GM21576 (cell line): ENCODE measurements at regions not wholly inside any gene's neighbourhood (a gene's known extent, or its start where the extent isn't known, plus 50 kb on each side); places are given as distances from the start of the nearest gene placed in this dataset.
"Not testable (repeated sequence)": the region's sequence is repeated elsewhere in the genome, so short reads cannot be mapped to it uniquely, and the experiment has no call there.

Experiments
- ATAC-seq: cut with Tn5 transposase; IDR thresholded peaks from one replicate; pipeline ENCODE4 v1.9.1; 2021; ENCODE audit warnings: mild to moderate bottlenecking, moderate library complexity; ENCODE audit not compliant: unreplicated experiment

DNA sequence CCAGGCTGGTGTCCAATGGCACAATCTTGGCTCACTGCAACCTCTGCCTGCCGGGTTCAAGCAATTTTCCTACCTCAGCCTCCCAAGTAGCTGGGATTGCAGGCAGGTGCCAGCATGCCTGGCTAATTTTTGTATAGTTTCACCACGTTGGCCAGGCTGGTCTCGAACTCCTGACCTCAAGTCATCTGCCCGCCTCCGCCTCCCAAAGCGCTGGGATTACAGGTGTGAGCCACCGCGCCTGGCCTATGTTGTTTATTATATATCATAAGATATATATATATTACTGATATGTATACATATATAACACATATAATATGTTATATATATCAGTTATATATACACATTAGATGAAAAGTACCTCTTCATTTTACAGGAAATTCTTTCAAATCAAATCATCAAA lies 914.7 kb downstream of the FOXD4L5 start:
- ATAC-seq: not testable (repeated sequence)

DNA sequence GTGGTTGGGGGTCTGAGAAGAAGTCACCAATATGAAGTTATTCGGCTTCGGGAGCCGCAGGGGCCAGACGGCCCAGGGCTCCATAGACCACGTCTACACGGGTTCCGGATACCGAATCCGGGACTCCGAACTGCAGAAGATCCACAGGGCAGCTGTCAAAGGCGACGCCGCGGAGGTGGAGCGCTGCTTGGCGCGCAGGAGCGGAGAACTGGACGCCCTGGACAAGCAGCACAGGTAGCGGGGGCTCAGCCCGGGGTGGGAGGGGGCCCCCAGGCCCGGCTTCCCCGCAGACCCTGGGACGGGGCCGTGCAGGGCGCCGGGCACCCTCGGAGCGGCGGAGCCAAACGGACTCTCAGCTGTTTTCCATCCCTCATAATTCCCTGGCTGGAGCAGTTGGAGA lies 915.4 kb downstream of the FOXD4L5 start:
- not testable (repeated sequence) for ATAC-seq

DNA sequence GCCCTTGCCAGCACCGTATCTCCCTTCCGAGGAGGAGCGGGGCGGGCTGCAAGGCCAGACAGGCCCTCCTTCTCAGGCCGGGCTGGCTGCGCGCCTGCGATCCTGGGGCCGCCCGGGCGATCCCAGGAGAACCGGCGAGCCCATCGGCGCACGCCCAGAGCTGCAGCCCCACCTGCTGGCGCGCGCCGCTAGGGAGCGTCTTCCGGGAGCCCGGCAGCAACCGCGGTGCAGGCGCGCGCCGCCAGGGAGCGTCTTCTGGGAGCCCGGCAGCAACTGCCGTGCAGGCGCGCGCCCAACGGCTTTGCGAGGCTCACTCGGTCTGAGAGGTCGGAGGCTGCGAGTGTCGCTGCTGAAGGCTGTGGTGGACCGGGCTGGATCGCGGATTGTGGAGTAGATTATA lies 915.9 kb downstream of the FOXD4L5 start:
- ATAC-seq: peak; percentile 100

DNA sequence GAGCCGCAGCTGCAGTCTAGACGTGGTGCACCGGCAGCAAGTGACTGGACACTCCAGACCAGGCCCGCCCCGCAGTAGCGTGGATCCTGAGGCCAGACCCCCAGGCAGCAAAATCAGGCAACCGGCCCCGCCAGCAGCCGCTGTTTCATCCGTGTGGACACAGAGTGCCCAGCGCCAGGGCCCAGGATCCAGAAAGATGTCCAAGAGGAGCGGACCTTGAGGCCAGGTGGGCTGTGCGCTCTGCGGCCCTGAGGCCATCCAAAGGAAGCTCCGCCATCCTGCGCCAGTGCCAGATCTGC lies 916.4 kb downstream of the FOXD4L5 start:
- ATAC-seq: not testable (repeated sequence)

DNA sequence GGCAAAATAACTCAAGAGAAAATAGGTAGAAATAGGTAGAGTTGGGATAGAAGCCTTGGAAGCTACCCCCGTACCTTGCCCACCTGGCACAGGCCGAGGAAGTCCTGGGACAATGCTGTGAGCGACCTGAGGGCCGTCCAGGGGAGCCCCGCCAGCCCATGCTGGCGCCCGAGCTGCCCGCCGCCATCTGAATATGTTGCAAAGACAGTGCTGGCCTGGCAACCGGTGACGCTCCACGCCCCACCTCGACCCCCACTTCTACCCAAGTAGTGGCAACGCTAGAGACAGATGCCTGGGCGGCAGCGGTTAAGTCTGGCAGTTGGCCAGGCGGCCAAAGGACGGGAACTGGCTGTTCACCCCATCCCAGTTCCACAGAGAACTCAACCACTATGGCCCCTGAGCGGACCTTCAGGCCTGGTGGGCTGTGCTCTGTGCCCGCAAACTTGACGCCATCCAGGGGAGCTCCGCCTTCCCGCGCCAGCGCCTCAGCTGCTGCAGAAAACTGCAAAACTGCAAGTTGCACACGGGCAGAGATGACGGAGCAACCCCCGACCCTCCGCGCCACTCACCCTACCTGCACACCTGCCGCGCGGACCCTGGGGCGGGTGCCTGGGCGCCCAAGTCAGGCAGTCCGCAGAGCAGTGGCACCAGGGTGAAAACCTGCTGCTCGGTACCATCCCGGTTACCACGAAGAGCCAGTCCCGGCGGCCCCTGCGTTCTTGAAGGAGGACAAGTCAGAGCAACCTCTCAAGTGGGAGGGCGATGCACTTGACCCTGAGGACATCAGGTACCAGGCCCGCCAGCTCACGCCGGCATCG lies 917.0 kb downstream of the FOXD4L5 start:
- ATAC-seq: not testable (repeated sequence)
